CD4-positive, alpha-beta memory T cell (primary cell): ENCODE measurements at regions not wholly inside any gene's neighbourhood (a gene's known extent, or its start where the extent isn't known, plus 50 kb on each side); places are given as distances from the start of the nearest gene placed in this dataset.

Experiments
- CTCF ChIA-PET: fragments of 350-600 bp; sonication (Branson Sonifier 250); formaldehyde crosslinking; loops from one replicate; lab custom pipeline; 2021; ENCODE audit warnings: inconsistent platforms; ENCODE audit not compliant: partially characterized antibody; lab: Charles Lee
- POLR2A ChIA-PET: fragments of 350-600 bp; sonication (Branson Sonifier 250); formaldehyde crosslinking; loops from one replicate; lab custom pipeline; 2021; ENCODE audit not compliant: partially characterized antibody; lab: Charles Lee
- DNase-seq, 5 donors: peaks; one replicate each; pipeline versions ENCODE4 v3.0.0 to v3.0.0-alpha.2; 2020 to 2022; ENCODE audit warnings: mixed read lengths in 1 of 5
- H3K27ac ChIP-seq: one replicate; pipeline ENCODE4 v1.7.0; 2013; ENCODE audit warnings: low read depth, low read length
- H3K27me3 ChIP-seq: 2 replicates; pipeline ENCODE4 v1.7.0; 2013; ENCODE audit warnings: mild to moderate bottlenecking, low read length, moderate library complexity; ENCODE audit not compliant: insufficient read depth
- H3K36me3 ChIP-seq: 2 replicates; pipeline ENCODE4 v1.7.0; 2013; ENCODE audit warnings: mild to moderate bottlenecking, low read length, moderate library complexity; ENCODE audit not compliant: insufficient read depth
- H3K4me1 ChIP-seq: 2 replicates; pipeline ENCODE4 v1.7.0; 2013; ENCODE audit warnings: mild to moderate bottlenecking, low read length, moderate library complexity; ENCODE audit not compliant: insufficient read depth
- H3K4me3 ChIP-seq, 2 donors: one replicate each; pipeline ENCODE4 v1.7.0; 2013; ENCODE audit warnings: low read length in 2 of 2, mild to moderate bottlenecking in 1 of 2
- H3K9me3 ChIP-seq, 2 donors: one replicate each; pipeline ENCODE4 v1.7.0; 2013; ENCODE audit warnings: low read length in 2 of 2, control low read depth in 1 of 2; ENCODE audit not compliant: control insufficient read depth in 1 of 2
- H3K27ac Mint-ChIP-seq, 7 donors: one replicate each; pipeline ENCODE4 v1.8.0; 2020 to 2021; ENCODE audit warnings: mixed read lengths in 7 of 7, mild to moderate bottlenecking in 6 of 7, inconsistent platforms in 3 of 7, moderate library complexity in 3 of 7
- H3K27me3 Mint-ChIP-seq, 2 donors: one replicate each; pipeline ENCODE4 v1.8.0; 2020 to 2021; ENCODE audit warnings: mixed read lengths in 2 of 2
- H3K36me3 Mint-ChIP-seq, 2 donors: one replicate each; pipeline ENCODE4 v1.8.0; 2020 to 2021; ENCODE audit warnings: mixed read lengths in 2 of 2, inconsistent platforms in 1 of 2, mild to moderate bottlenecking in 1 of 2
- H3K4me1 Mint-ChIP-seq, 4 donors: one replicate each; pipeline ENCODE4 v1.8.0; 2020 to 2021; ENCODE audit warnings: mixed read lengths in 4 of 4, mild to moderate bottlenecking in 1 of 4
- H3K4me3 Mint-ChIP-seq, 8 donors: one replicate each; pipeline ENCODE4 v1.8.0; 2020 to 2021; ENCODE audit warnings: mixed read lengths in 8 of 8, mild to moderate bottlenecking in 7 of 8, moderate library complexity in 6 of 8, inconsistent platforms in 3 of 8
- H3K9me3 Mint-ChIP-seq, 8 donors: one replicate each; pipeline ENCODE4 v1.8.0; 2020 to 2021; ENCODE audit warnings: mixed read lengths in 8 of 8, mild to moderate bottlenecking in 5 of 8, inconsistent platforms in 3 of 8, moderate library complexity in 1 of 8
- intact Hi-C: fragments of 100-400 bp; cut with micrococcal nuclease; formaldehyde crosslinking; loops from one replicate; pipeline ENCODE4 v1.15.1; 2023

- no peaks in the 10 kb centered on the region for H3K4me1 Mint-ChIP-seq
- ChIA-PET POLR2A (no interaction called here), CTCF (no interaction called here)
- Histone ChIP-seq H3K9me3 (no peaks in the 10 kb centered on the region), H3K4me1 (no peaks in the 10 kb centered on the region), H3K27ac (no peak overlapping the region), H3K4me3 (no peak overlapping the region), H3K27me3 (no peaks in the 10 kb centered on the region), H3K36me3 (no peaks in the 10 kb centered on the region)
- H3K27me3 Mint-ChIP-seq = no peaks in the 10 kb centered on the region
- no peak overlapping the region for H3K4me3 Mint-ChIP-seq
- H3K36me3 Mint-ChIP-seq = no peaks in the 10 kb centered on the region
- no peak overlapping the region for H3K27ac Mint-ChIP-seq
- no peak for DNase-seq
- peaks cover 0 to 5% (median 2%) of the 10 kb centered on the region in 8 donors for H3K9me3 Mint-ChIP-seq
- intact Hi-C loops = no loop called here
Observed at GRCh38 chr2:220191737-220192136, 564.3 kb downstream of the SLC4A3 start.

- no peak overlapping the region for H3K27ac Mint-ChIP-seq
- H3K36me3 ChIP-seq = no peaks in the 10 kb centered on the region
- H3K4me1 Mint-ChIP-seq = no peaks in the 10 kb centered on the region
- POLR2A ChIA-PET = no interaction called here
- H3K36me3 Mint-ChIP-seq = no peaks in the 10 kb centered on the region
- H3K9me3 ChIP-seq = no peaks in the 10 kb centered on the region
- H3K4me3 Mint-ChIP-seq = no peak overlapping the region
- no peaks in the 10 kb centered on the region for H3K4me1 ChIP-seq
- no peaks in the 10 kb centered on the region for H3K27me3 Mint-ChIP-seq
- H3K9me3 Mint-ChIP-seq = peaks cover 0 to 5% (median 3%) of the 10 kb centered on the region in 8 donors
- CTCF ChIA-PET = no interaction called here
- intact Hi-C loops = no loop called here
- no peak overlapping the region for H3K27ac ChIP-seq
- no peak overlapping the region for H3K4me3 ChIP-seq
- no peaks in the 10 kb centered on the region for H3K27me3 ChIP-seq
- no peak for DNase-seq
Observed at GRCh38 chr2:220192994-220193753, 565.7 kb downstream of the SLC4A3 start.

- H3K9me3 ChIP-seq = no peaks in the 10 kb centered on the region
- Mint-ChIP-seq H3K9me3 (peaks cover 0 to 5% (median 4%) of the 10 kb centered on the region in 8 donors), H3K27ac (no peak overlapping the region), H3K36me3 (no peaks in the 10 kb centered on the region), H3K27me3 (no peaks in the 10 kb centered on the region), H3K4me3 (no peak overlapping the region), H3K4me1 (no peaks in the 10 kb centered on the region)
- no peaks in the 10 kb centered on the region for H3K36me3 ChIP-seq
- POLR2A ChIA-PET = no interaction called here
- no peak for DNase-seq
- CTCF ChIA-PET = no interaction called here
- H3K4me3 ChIP-seq = no peak overlapping the region
- intact Hi-C loops = no loop called here
- H3K27me3 ChIP-seq = no peaks in the 10 kb centered on the region
- H3K27ac ChIP-seq = no peak overlapping the region
- H3K4me1 ChIP-seq = no peaks in the 10 kb centered on the region
Observed at GRCh38 chr2:220194630-220195584, 567.5 kb downstream of the SLC4A3 start.

GRCh38 chr2:220198896-220199295 lies 571.5 kb downstream of the SLC4A3 start:
- no peak overlapping the region for H3K27ac Mint-ChIP-seq

GRCh38 chr2:220202066-220202465 lies 574.6 kb downstream of the SLC4A3 start:
- Mint-ChIP-seq H3K27me3 (no peaks in the 10 kb centered on the region), H3K36me3 (no peaks in the 10 kb centered on the region)

More at GRCh38 chr2:220198896-220199295, 571.5 kb downstream of the SLC4A3 start:
- Mint-ChIP-seq H3K4me3 (no peak overlapping the region), H3K4me1 (no peaks in the 10 kb centered on the region), H3K27me3 (no peaks in the 10 kb centered on the region), H3K36me3 (no peaks in the 10 kb centered on the region), H3K9me3 (peaks cover 2 to 8% (median 5%) of the 10 kb centered on the region in 8 donors)
- Histone ChIP-seq H3K27ac (no peak overlapping the region), H3K9me3 (no peaks in the 10 kb centered on the region), H3K27me3 (no peaks in the 10 kb centered on the region), H3K36me3 (no peaks in the 10 kb centered on the region), H3K4me1 (no peaks in the 10 kb centered on the region), H3K4me3 (no peak overlapping the region)
- POLR2A ChIA-PET = no interaction called here
- CTCF ChIA-PET = no interaction called here
- no peak for DNase-seq
- intact Hi-C loops = no loop called here

GRCh38 chr2:220209093-220209492 lies 581.7 kb downstream of the SLC4A3 start:
- H3K27me3 Mint-ChIP-seq = peaks cover 2 to 4% of the 10 kb centered on the region in 2 donors
- H3K9me3 Mint-ChIP-seq = peaks cover 0 to 5% (median 0%) of the 10 kb centered on the region in 8 donors
- no peaks in the 10 kb centered on the region for H3K36me3 Mint-ChIP-seq
- ChIA-PET CTCF (interaction anchor here (0.6 kb wide), 1 partner anchor 40 kb away, joined by 3 read pairs; no protein-coding TSS in a partner anchor), POLR2A (no interaction called here)
- intact Hi-C loops = no loop called here
- Histone ChIP-seq H3K4me3 (no peak overlapping the region), H3K27ac (no peak overlapping the region), H3K27me3 (no peaks in the 10 kb centered on the region), H3K9me3 (no peaks in the 10 kb centered on the region), H3K36me3 (no peaks in the 10 kb centered on the region), H3K4me1 (no peaks in the 10 kb centered on the region)
- DNase-seq = no peak
- no peak overlapping the region for H3K4me3 Mint-ChIP-seq
- H3K27ac Mint-ChIP-seq = no peak overlapping the region
- no peaks in the 10 kb centered on the region for H3K4me1 Mint-ChIP-seq

More at GRCh38 chr2:220202066-220202465, 574.6 kb downstream of the SLC4A3 start:
- ChIA-PET CTCF (no interaction called here), POLR2A (no interaction called here)
- no peak for DNase-seq
- H3K27ac ChIP-seq = no peak overlapping the region
- H3K27ac Mint-ChIP-seq = no peak overlapping the region
- no peaks in the 10 kb centered on the region for H3K9me3 ChIP-seq
- H3K4me1 Mint-ChIP-seq = no peaks in the 10 kb centered on the region
- H3K4me3 Mint-ChIP-seq = no peak overlapping the region
- no peaks in the 10 kb centered on the region for H3K36me3 ChIP-seq
- intact Hi-C loops = no loop called here
- H3K4me1 ChIP-seq = no peaks in the 10 kb centered on the region
- no peak overlapping the region for H3K4me3 ChIP-seq
- H3K9me3 Mint-ChIP-seq = peaks cover 0 to 12% (median under 1%) of the 10 kb centered on the region in 8 donors
- no peaks in the 10 kb centered on the region for H3K27me3 ChIP-seq

GRCh38 chr2:220209751-220210150 lies 582.3 kb downstream of the SLC4A3 start:
- no peaks in the 10 kb centered on the region for H3K4me1 ChIP-seq
- ChIA-PET CTCF (interaction anchor here (0.6 kb wide), 1 partner anchor 40 kb away, joined by 3 read pairs; no protein-coding TSS in a partner anchor), POLR2A (no interaction called here)
- H3K4me3 Mint-ChIP-seq = no peak overlapping the region
- no peaks in the 10 kb centered on the region for H3K27me3 ChIP-seq
- H3K27me3 Mint-ChIP-seq = peaks cover 2 to 4% of the 10 kb centered on the region in 2 donors
- H3K36me3 Mint-ChIP-seq = no peaks in the 10 kb centered on the region
- intact Hi-C loops = no loop called here
- H3K27ac Mint-ChIP-seq = no peak overlapping the region
- no peaks in the 10 kb centered on the region for H3K4me1 Mint-ChIP-seq
- H3K4me3 ChIP-seq = no peak overlapping the region
- H3K9me3 Mint-ChIP-seq = peaks cover 0 to 5% (median 0%) of the 10 kb centered on the region in 8 donors
- no peaks in the 10 kb centered on the region for H3K36me3 ChIP-seq
- no peak for DNase-seq
- no peak overlapping the region for H3K27ac ChIP-seq
- H3K9me3 ChIP-seq = no peaks in the 10 kb centered on the region
